Panc1 (cell line): ENCODE measurements at regions not wholly inside any gene's neighbourhood (a gene's known extent, or its start where the extent isn't known, plus 50 kb on each side); places are given as distances from the start of the nearest gene placed in this dataset.

ENCODE experiments used
- CTCF ChIP-seq: fragments of 450-650 bp; IDR thresholded peaks from 2 replicates; pipeline ENCODE4 v1.5.1; 2017; ENCODE audit warnings: mild to moderate bottlenecking
- POLR2AphosphoS5 ChIP-seq: IDR thresholded peaks from 2 replicates; pipeline ENCODE4 v1.6.1; 2012; ENCODE audit warnings: mild to moderate bottlenecking, low read depth, low read length, moderate library complexity
- REST ChIP-seq, 2 experiments: IDR thresholded peaks; 2 replicates each; pipeline ENCODE4 v1.6.1; 2011 to 2012; ENCODE audit warnings: low read depth in 2 of 2, control low read depth in 1 of 2, low read length in 1 of 2, mild to moderate bottlenecking in 1 of 2, moderate library complexity in 1 of 2; ENCODE audit not compliant: insufficient read depth in 1 of 2
- TCF7L2 ChIP-seq: IDR thresholded peaks from 2 replicates; pipeline ENCODE4 v1.6.1; 2011; ENCODE audit warnings: mild to moderate bottlenecking, low read depth, low read length, inconsistent platforms

- TF ChIP-seq CTCF (no peak), TCF7L2 (no peak), REST (IDR thresholded peaks at IDR 0.05; ENCODE audit: insufficient read depth in 1 of 2, low read depth in 2 of 2, low read length in 1 of 2) (no peak), POLR2AphosphoS5 (no peak)
These were observed 402.0 kb downstream of the ELAVL2 start for GRCh38 chr9:23423999-23424398.
